ENCODE measurements at regions not wholly inside any gene's neighbourhood (a gene's known extent, or its start where the extent isn't known, plus 50 kb on each side); places are given as distances from the start of the nearest gene placed in this dataset.

DNA sequence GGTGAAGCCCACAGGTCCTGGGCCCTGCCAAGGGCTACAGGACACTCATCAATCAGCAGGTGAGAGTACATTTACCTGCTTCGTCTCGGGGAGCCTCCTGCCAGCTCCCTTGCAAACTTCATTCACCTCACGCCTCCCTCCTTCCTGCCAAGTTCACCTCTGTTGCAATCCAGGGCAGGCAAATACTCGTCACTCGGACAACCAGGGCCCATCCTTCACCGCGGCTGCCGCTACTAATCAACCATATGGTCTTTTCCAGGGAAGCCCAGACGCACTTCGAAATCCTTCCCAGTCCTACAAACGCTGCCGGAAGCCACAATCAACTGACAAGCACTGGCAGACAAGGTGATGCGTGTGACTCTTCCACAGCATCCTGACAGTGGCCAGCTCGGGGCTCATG, 200.7 kb upstream of the NSMCE3 start:
- intact Hi-C loops (cut with DNase I), result no loop called here
- ATAC-seq, result no peak
- DNase-seq (ENCODE audit: low spot score), result no peak

DNA sequence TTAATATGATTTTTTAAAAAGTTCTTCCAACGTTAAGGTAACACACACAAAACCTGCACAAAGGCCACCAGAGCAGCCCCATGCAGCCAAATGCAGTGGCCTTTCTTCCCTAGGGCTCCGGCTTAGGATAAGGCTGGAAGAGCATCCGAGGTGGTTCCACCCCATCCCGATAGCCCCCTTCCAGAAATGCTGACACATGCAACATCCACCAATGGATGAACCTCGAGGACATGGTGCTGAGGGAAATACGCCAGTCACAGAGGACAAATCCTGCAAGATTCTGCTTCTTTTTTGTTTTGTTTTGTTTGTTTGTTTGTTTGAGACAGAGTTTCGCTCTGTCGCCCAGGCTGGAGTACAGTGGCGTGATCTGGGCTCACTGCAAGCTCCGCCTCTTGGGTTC, 199.3 kb upstream of the NSMCE3 start:
- DNase-seq (ENCODE audit: low spot score), result no peak
- intact Hi-C loops (cut with DNase I), result no loop called here

DNA sequence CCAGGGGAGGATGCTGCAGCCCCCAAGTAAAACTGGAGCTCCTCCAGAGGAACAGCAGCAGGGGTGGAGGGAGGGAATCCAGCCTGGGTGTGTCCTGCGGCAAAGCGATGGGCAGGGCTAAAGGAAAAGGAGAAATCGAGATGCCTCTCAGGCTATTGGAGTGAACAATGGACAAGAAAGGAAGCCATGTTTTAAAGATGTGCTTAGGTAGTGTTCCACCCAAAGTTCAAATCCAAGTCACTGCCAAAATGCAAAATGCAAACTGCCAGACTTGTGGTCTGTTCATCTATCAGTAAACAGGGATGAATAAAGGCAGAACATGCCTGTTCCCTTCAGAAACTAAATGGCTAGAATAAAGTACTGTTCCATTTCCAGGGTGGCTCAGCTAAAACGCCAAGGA, 197.5 kb upstream of the NSMCE3 start:
- ATAC-seq (no peak), DNase-seq (ENCODE audit: low spot score) (no peak)
- intact Hi-C loops (cut with DNase I), result no loop called here

More for the DNA sequence above, 199.3 kb upstream of the NSMCE3 start:
- no peak for ATAC-seq

DNA sequence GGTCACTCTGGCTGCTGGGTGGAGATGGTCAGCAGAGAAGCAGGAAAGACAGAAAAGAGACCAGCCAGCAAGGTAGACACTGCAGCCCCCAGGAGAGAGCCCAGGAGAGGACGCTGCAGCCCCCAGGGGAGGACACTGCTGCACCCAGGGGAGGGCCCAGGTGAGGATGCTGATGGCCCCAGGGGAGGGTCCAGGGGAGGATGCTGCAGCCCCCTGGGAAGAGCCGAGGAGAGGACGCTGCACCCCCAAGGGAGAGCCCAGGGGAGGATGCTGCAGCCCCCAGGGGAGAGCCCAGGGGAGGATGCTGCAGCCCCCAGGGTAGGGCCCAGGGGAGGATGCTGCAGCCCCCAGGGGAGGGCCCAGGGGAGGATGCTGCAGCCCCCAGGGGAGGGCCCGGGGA, 196.7 kb upstream of the NSMCE3 start:
- ATAC-seq (no peak), DNase-seq (ENCODE audit: low spot score) (no peak)
- intact Hi-C loops (cut with DNase I), result no loop called here

DNA sequence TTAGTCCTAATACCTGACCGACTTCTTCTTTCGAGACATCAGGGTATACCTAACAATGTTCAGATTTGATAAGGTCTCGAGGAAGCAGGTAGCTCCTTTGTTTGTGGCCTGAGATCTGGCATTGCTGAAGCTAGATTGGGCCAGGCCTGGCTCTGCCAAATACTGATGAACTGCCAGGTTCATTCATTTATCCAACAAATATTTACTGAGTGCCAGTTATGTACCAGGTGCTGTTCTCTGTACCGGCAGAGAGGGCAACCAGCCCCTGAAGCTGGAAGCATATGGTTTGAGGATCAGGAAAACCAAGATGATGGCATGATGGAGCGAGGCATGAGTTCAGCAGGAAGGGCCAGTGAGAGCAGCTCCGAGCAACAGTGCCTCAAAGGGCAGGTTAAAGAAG, 196.2 kb upstream of the NSMCE3 start:
- intact Hi-C loops (cut with DNase I), result no loop called here
- ATAC-seq (no peak), DNase-seq (ENCODE audit: low spot score) (no peak)

DNA sequence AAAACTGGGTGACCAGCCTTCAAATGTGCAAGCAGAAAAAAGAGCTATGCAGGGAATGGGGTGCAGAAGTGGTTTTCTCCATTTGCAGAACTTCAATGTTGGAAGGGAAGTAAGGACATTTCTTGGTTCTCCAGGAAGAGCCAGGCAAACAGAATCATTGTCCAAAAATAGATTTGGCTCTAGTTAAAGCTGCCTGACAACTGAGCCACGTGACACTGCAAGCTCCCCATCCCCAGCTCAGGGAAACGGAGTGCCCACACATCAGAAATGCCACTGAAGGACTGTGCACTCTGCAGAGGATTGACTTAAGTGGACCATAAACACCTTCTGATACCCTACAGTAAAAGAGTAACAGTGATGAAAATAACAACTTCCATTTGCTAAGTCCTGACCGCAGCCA, 195.6 kb upstream of the NSMCE3 start:
- DNase-seq (ENCODE audit: low spot score) (no peak), ATAC-seq (no peak)
- intact Hi-C loops (cut with DNase I), result no loop called here

DNA sequence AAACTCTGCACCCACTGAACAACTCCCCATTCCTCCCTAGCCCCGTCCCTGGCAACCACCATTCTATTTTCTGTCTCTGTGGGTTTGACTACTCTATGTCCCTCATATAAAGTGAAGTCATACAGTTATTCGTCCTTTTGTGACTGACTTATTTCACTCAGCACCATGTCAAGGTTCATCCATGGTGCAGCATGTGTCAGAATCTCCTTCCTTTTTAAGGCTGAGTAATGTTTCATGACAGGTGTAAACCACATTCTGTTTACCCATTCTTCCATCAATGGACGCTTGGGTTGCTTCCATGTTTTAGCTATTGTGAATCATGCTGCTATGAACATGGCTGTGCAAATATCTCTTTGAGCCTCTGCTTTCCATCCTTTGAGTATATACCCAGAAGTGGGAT, 192.3 kb upstream of the NSMCE3 start:
- intact Hi-C loops (cut with DNase I), result no loop called here
- ATAC-seq (no peak), DNase-seq (ENCODE audit: low spot score) (no peak)

DNA sequence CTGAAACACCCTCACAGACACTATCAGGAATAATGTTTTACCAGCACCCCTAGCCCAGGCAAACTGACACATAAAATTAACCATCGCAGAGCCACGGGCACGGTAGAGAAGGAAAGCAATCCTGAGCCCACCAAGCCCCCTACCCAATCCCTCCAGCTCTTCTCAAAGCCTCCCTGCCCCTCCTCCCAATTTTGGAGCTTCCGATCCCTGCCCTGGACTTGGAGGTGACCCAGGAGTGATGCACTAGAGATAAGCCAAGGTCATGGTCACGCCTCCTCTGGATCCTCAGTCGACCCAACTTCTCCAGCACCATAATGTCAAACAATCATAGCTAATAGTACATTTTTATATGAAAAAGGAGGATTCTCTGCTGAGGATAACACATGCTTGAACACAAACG, 188.7 kb upstream of the NSMCE3 start:
- ATAC-seq (no peak), DNase-seq (ENCODE audit: low spot score) (no peak)
- intact Hi-C loops (cut with DNase I), result no loop called here

DNA sequence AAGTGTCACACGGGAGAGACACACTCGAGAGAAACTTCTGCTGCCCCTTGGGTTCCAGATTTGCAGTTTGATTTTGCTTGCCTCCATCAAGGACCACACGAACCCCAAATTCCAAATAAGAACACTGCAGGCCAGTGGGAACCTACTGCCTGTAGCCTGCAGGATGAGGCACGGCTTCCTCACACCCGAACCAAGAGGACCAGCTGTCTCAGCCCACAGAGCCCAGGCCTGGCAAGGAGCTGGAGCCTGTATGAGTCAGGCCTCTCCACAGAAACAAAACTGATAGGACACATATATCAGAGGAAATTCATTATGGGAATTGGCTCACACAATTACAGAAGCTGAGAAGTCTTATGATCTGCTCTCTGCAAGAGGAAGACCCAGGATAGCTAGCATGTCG, 188.1 kb upstream of the NSMCE3 start:
- ATAC-seq (no peak), DNase-seq (ENCODE audit: low spot score) (no peak)
- intact Hi-C loops (cut with DNase I), result no loop called here

DNA sequence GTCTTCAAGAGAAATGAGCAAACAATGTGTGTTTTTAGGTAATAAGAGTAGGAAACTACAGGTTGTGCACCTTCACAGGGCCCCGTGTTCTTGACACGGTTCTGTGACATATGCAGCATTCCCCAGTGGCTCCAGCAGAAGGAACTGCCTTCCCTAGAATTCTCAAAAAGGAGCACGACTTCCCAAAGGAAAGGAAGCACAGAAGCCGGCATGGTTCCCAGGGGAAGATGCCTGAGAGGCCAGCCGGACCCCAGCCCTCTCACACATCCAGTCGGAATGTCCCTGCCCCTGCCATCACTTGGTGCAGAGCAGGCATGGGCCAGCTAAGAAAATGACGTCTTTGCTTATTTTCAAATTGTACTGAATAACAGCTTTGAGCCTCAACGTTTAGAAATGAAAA, 187.3 kb upstream of the NSMCE3 start:
- intact Hi-C loops (cut with DNase I), result no loop called here
- no peak for ATAC-seq

DNA sequence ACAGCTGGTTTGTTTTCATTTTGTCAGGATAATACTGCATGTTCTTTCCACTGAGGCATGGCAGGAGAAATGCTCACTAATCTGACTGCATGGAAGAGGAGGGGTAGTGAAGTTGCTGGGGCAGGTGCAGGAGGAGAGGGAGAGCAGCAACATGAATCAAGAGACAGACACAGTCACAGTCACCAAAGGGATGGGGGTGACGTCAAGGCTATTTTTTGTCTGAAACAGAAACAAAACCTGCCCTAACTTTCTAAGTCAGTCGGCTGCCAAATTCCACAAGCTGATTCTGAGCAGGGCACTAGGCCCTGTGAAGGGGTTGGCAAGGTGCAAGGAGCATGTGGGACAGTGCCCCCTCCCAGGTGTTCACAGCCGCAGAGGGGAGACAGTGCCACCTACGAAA, 186.6 kb upstream of the NSMCE3 start:
- intact Hi-C loops (cut with DNase I), result no loop called here
- DNase-seq (ENCODE audit: low spot score) (no peak), ATAC-seq (no peak)

More for the DNA sequence above, 187.3 kb upstream of the NSMCE3 start:
- no peak for DNase-seq (ENCODE audit: low spot score)

DNA sequence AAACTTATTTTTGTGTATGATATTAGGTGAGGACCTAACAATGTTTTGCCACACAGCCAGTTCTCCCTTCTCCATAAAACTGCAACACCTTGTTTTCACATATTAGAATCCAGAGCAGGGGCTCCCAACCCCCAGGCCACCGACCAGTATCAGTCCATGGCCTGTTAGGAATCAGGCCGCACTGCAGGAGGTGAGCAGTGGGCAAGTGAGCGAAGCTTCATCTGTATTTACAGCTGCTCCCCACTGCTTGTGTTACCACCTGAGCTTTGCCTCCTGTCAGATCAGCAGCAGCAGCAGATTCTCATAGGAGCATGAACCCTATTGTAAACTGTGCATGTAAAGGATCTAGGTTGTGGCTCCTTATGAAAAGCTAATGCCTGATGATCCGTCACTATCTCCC, 185.9 kb upstream of the NSMCE3 start:
- intact Hi-C loops (cut with DNase I), result no loop called here
- no peak for DNase-seq (ENCODE audit: low spot score)
- ATAC-seq, result no peak

DNA sequence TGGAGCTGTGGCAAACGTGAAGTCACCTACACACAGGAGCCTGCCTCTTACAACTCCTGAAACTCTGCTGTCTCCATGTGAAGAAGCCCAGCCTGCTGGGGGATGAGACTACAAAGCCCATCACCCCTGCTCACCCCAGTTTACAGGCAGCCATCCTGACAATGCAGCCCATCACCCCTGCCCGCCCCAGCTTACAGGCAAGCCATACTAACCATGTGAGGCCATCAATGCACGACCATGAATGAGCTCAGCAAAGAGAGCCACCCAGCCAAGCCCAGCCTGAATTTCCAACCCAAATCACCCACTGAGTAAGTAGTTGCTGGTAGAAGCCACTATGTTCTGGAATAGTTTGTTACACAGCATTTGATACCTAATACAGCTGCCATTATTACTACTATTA, 185.4 kb upstream of the NSMCE3 start:
- intact Hi-C loops (cut with DNase I), result no loop called here
- no peak for ATAC-seq
- DNase-seq (ENCODE audit: low spot score), result no peak

DNA sequence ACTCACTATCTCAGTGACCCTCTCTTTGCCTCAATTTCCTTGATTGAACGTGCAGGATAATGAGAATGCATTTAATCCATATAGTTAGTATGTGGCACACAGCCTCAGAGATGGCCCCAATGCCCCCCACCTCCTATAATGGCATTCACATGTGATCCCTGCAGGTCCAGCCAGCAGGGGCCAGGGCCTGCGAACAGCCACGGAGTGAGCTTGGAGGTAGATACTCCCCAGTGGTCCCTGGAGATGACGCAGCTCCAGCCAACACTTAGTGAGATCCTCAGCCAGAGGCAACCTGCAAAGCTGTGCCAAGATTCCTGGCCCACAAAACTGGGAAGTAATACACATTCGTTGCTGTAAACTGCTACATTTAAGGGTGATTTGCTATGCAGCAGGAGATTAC, 184.9 kb upstream of the NSMCE3 start:
- intact Hi-C loops (cut with DNase I), result no loop called here
- no peak for ATAC-seq
- no peak for DNase-seq (ENCODE audit: low spot score)

DNA sequence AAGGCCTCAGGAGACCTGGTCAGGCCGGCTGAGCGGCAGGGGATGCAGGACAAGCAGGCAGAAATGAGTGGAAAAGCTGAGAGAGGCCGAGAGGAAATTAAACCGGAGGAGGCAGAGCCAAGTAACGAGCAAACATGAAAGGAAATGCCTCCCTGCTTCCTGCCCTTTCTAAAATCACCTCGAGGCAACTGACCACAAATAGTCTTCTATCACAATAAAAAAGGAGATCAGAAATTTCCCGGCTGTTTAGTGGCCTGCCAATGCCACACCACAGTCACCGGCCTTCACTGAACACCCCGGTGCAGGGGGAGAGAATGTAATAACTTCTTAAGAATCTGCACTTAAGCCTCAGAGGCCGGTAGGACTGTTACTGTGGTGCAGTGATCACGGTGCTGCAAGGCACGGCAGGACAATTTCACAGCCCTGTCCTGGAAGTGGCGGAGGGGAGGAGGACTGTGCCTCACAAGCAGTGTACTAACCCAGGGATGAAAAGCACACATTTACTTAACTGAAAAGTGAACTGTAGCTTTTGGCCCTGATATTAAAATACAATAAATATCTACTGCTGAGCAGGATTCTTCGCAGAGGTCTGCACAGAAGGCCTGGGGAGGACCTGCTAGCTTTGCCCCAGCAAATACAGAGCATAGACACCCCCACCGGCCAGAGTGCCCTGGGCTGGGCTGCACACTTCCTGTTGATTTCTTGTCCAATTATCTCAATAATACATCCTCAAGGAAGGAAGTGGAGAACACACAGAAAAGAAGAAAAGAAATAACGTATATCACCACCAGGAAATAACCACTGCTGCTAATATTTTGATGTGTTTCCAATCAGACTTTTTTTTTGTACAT, 183.5 kb upstream of the NSMCE3 start:
- no peak for DNase-seq (ENCODE audit: low spot score)
- intact Hi-C loops (cut with DNase I), result no loop called here
- ATAC-seq, result no peak

DNA sequence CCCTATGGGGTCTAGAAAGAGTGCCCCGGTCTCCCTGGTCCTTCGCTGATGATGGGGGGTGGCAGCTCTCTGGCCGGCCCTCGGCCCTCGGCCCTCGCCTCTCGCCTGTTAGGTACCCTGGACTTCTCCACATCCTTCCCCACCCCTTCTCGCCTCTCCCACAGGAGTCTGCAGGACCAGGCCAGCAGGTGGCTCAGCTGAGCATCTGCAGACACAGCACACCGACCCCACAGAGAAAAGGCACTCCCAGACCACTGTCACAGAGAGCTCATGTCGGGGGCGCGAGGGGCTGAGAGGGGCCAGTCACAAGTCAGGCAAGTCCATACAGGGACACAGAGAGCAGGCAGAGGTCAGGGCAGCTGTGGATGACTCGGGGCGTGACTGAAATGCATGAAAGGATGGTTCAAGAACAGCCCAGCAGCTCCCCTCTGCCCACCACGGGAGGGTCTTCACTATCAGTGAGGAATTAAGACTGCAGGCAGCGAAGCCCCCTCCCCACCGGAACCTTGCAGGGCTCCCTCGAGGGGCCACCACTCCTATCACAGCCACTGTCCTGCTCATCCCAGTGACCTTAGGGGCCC, 181.7 kb upstream of the NSMCE3 start:
- ATAC-seq (no peak), DNase-seq (ENCODE audit: low spot score) (no peak)
- intact Hi-C loops (cut with DNase I), result no loop called here

DNA sequence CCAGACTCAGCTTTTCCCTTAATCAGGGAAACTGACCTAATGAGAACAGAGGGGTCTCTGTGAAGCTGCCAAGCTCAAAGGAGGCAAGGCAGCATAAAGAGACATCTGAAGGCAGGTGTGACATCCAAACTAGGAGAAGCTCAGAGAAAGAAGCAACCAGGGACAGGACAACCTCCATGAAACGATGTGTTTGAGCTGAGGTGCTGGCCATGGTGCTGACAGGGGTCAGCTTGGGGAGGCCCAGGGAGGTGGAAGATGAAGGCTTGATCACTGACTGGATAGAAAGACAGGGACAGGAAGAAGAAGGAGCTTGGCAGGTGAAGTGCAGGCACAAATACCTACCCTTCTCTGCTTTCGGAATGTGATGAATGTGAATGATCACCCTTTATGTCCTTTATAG, 179.5 kb upstream of the NSMCE3 start:
- ATAC-seq (no peak), DNase-seq (ENCODE audit: low spot score) (no peak)
- intact Hi-C loops (cut with DNase I), result no loop called here

DNA sequence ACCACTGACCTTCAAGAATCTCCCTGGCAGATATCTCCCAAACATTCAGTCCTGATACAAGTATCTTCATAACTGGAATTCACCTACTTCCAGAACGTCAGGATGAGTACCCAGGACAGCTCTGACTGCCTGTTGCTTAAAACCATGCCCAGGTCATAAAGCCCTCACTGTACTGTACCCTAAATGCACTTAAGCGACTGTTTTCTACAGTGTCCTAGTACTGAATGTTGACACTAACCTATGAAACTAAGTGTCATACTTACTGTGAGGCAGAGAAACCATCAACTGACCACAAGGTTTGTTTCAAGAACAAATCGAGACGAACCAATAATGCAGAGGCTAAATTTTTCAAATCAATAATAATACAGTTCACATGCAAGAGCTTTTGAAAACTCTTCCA, 178.7 kb upstream of the NSMCE3 start:
- intact Hi-C loops (cut with DNase I), result no loop called here
- no peak for DNase-seq (ENCODE audit: low spot score)
- no peak for ATAC-seq

DNA sequence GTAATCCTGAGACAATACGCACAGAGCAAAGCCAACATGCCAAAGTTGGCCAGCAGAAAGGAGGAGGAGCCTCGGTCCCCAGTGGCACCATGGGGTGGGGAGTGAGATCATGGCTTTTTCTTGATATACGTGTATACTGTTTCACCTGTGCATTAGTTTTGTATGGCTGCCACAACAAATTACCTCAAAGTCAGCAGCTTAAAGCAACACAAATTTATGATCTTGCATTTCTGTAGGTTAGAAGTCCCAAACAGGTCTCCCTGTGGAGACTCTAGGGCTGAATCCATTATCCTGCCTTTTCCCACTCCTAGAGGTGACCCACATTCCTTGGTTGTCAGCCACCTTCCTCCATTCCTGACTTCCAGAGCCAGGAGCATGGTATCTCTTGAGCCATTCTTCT, 176.9 kb upstream of the NSMCE3 start:
- DNase-seq (ENCODE audit: low spot score) (no peak), ATAC-seq (no peak)
- intact Hi-C loops (cut with DNase I), result no loop called here

DNA sequence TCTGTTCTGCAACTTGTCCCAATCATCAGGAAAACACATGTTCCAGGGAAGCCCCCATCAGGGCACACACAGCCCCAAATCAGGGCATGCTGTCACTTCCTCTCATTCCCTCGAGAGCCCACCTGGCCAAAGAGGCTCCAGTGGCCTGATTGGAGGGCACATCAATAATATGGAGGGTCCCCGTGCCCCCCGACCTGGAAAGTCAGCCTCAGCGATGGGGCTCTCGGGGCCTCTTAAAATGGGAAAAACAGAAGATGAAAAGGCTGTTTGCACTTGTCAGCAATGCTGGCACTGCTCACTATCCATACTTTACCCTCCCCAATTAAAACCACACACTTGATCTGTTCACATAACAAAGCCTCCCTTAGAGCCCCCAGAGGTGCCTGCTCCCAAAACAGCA, 172.9 kb upstream of the NSMCE3 start:
- DNase-seq (ENCODE audit: low spot score) (no peak), ATAC-seq (no peak)
- intact Hi-C loops (cut with DNase I), result no loop called here

DNA sequence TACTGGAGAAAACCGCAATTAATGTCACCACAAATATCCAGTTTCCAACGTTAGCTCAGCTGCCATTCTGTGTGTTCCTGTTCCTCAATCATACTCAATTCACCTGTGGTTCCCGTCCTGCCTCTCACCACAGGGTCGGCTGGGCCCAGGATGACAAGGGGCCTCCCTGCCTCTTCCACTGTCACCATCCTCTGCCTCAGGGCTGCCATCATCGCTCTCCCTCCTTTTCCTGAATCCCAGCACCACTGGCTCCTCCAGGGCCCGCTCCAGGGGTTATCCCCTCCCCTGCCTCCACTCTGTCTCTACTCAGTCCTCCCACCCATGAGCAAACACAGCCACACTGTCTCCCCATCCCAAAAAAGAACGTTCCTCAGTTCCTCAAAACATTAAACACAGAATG, 170.9 kb upstream of the NSMCE3 start:
- intact Hi-C loops (cut with DNase I), result no loop called here
- no peak for DNase-seq (ENCODE audit: low spot score)
- ATAC-seq, result no peak

All from sciatic nerve (tissue), 2 donors.